Transverse colon (tissue), 4 donors: ENCODE measurements at regions not wholly inside any gene's neighbourhood (a gene's known extent, or its start where the extent isn't known, plus 50 kb on each side); places are given as distances from the start of the nearest gene placed in this dataset.

ENCODE experiments used
- EP300 ChIP-seq: sonication (generic); formaldehyde crosslinking; IDR thresholded peaks from one replicate; pipeline ENCODE4 v1.6.1; 2017; ENCODE audit warnings: antibody characterized with exemption, low read depth
- POLR2A ChIP-seq: fragments of 450-650 bp; IDR thresholded peaks from one replicate; pipeline ENCODE4 v1.6.1; 2016; ENCODE audit warnings: antibody characterized with exemption, mild to moderate bottlenecking, moderate library complexity
- POLR2AphosphoS5 ChIP-seq, 3 donors: sonication (generic); formaldehyde crosslinking; IDR thresholded peaks; one replicate each; pipeline ENCODE4 v1.6.1; 2016; ENCODE audit warnings: antibody characterized with exemption in 3 of 3
- TF ChIP-seq, protein P1 (sequence below), 5 experiments: fragments of 200-600 bp in 3 of 5; fragments of 450-650 bp in 2 of 5; sonication (generic) in 3 of 5; IDR thresholded peaks; 1 replicate in 2 of 5; 2 replicates in 3 of 5; pipeline ENCODE4 v1.5.1; 2016 to 2017; ENCODE audit warnings: antibody characterized with exemption in 5 of 5, inconsistent platforms in 3 of 5, mild to moderate bottlenecking in 2 of 5, moderate library complexity in 1 of 5

DNA sequence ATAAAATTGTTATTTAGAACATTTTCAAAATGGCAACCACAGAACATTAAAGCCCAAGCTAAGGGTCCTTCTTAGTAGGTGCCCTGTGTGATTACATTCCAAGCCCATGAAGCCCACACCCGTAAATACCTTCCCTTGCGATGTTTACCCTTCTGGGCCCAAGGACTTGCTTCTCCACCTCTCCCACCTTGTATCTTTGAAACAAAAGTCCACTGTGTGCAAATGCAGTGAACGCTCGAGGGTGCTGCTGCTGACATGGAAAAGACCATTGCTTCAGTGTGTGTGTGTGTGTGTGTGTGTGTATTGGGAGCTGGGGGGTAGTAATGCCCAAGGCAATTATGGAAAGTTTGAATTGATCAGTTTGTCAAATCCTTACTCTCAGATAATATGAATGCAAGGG lies 298.1 kb downstream of the TGFB2 start:
- TF ChIP-seq, protein P1, sequence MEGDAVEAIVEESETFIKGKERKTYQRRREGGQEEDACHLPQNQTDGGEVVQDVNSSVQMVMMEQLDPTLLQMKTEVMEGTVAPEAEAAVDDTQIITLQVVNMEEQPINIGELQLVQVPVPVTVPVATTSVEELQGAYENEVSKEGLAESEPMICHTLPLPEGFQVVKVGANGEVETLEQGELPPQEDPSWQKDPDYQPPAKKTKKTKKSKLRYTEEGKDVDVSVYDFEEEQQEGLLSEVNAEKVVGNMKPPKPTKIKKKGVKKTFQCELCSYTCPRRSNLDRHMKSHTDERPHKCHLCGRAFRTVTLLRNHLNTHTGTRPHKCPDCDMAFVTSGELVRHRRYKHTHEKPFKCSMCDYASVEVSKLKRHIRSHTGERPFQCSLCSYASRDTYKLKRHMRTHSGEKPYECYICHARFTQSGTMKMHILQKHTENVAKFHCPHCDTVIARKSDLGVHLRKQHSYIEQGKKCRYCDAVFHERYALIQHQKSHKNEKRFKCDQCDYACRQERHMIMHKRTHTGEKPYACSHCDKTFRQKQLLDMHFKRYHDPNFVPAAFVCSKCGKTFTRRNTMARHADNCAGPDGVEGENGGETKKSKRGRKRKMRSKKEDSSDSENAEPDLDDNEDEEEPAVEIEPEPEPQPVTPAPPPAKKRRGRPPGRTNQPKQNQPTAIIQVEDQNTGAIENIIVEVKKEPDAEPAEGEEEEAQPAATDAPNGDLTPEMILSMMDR (IDR thresholded peaks at IDR 0.05) = no peak
- TF ChIP-seq EP300 (no peak), POLR2A (no peak), POLR2AphosphoS5 (IDR thresholded peaks at IDR 0.05) (no peak)
